GM12864 (cell line): ENCODE measurements at regions not wholly inside any gene's neighbourhood (a gene's known extent, or its start where the extent isn't known, plus 50 kb on each side); places are given as distances from the start of the nearest gene placed in this dataset.

Source experiments
- DNase-seq: peaks from one replicate; pipeline ENCODE4 v3.0.0-alpha.2; 2011; ENCODE audit warnings: low read depth
- H3K4me3 ChIP-seq: 2 replicates; pipeline ENCODE4 v1.5.1; 2011; ENCODE audit warnings: mild to moderate bottlenecking, low read depth, low read length, control low read depth
- CTCF ChIP-seq: IDR thresholded peaks from 2 replicates; pipeline ENCODE4 v1.5.1; 2011; ENCODE audit warnings: low read depth, mild to moderate bottlenecking, moderate library complexity, low read length, control low read depth, inconsistent platforms; ENCODE audit errors: missing control alignments

DNA sequence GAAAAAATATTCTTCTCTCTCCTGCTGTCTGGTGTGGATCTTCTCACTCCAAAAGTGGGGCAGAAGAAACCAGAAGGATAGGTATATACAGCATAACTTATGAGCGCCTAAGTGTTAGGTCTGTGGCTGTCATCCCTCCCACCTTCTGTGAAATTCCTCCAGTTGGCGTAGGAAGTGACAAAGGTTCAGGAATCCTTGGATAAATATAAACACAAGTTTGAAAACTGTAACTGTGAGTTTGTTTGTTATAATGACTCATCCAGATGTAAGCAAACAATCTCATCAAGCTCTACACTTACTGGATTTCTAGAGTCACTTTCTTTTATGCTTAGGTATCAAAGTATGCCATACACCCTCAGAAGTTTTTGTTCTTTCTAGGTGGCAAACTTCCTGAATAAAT lies 405.2 kb downstream of the FAT4 start:
- H3K4me3 ChIP-seq = no peak overlapping the region
- TF ChIP-seq CTCF = no peak
- no peak for DNase-seq

DNA sequence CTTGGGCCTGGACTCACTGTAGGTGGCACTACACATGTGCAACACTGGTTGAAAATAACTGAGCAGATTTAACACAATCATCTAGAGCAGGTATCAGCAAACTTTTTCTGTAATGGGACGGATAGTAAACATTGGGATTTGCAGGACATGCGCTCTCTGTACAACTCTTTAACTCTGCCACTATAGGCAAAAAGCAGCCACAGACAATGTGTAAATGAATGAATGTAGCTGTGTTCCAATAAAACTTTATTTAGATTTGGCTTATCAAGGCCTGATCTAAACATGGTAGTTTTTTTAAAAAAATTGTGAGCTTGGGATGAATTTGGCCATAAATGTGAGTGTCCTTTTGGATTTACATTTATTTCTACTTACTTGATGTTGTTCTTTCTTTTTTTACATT lies 407.3 kb downstream of the FAT4 start:
- H3K4me3 ChIP-seq = no peak overlapping the region
- no peak for TF ChIP-seq CTCF
- no peak for DNase-seq

GRCh38 chr4:125725957-125726525 lies 411.3 kb downstream of the FAT4 start:
- no peak for DNase-seq
- H3K4me3 ChIP-seq = no peak overlapping the region
- no peak for TF ChIP-seq CTCF

- no peak for DNase-seq
- TF ChIP-seq CTCF = no peak
- H3K4me3 ChIP-seq = no peak overlapping the region
These were observed 413.2 kb downstream of the FAT4 start for GRCh38 chr4:125727931-125728330.

GRCh38 chr4:125728568-125728967 lies 413.8 kb downstream of the FAT4 start:
- TF ChIP-seq CTCF = no peak
- DNase-seq = no peak
- H3K4me3 ChIP-seq = no peak overlapping the region

DNA sequence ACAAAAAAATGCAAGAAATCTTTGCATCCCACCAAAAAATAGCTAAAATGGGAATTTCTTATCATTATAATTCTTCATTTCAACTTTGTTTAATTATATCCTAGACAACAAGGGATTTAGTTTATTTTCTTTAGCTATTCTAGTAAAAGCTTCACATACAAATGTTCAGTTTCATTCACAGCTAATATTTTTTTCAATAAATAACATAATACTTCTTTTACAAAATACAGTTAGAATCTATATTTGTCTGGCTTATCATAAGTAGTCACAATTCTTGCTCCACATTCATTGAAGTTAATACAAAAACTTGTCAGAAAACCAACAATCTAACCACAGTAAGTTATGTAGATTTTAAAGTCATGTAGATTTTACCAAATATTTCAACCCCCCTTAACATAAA lies 414.4 kb downstream of the FAT4 start:
- no peak for DNase-seq
- TF ChIP-seq CTCF = no peak
- no peak overlapping the region for H3K4me3 ChIP-seq

DNA sequence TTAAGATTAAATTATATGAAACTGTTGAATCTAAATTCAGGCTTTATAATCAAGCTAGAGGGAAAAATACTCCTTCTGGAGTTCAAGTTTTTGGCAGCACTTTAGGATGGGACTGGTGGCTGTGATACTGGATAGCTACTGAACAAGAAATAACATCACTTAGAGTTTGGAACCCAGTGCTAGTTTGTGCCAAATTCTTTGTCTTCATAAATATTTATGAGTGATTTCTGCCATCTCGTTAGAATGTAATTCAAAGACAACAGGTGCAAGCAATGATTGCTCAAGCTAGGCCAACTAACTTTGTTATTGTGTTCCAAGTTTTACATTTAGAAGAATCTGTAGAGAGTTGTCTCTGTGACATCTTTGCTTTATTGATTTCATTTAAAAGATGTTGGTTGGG lies 417.9 kb downstream of the FAT4 start:
- no peak for TF ChIP-seq CTCF
- H3K4me3 ChIP-seq = no peak overlapping the region
- DNase-seq = no peak
